Astrocyte (in vitro differentiated cells and primary cell): ENCODE measurements at regions not wholly inside any gene's neighbourhood (a gene's known extent, or its start where the extent isn't known, plus 50 kb on each side); places are given as distances from the start of the nearest gene placed in this dataset.

ENCODE experiments used
- EZH2 ChIP-seq: IDR thresholded peaks from 2 replicates; pipeline ENCODE4 v1.6.1; 2012; ENCODE audit warnings: mild to moderate bottlenecking, low read length, inconsistent platforms; ENCODE audit not compliant: insufficient read depth
- TF ChIP-seq, protein P1 (sequence below): IDR thresholded peaks from 2 replicates; pipeline ENCODE4 v1.5.1; 2011; ENCODE audit warnings: low read depth, mild to moderate bottlenecking, inconsistent platforms, low read length, moderate library complexity; ENCODE audit not compliant: insufficient read depth

DNA sequence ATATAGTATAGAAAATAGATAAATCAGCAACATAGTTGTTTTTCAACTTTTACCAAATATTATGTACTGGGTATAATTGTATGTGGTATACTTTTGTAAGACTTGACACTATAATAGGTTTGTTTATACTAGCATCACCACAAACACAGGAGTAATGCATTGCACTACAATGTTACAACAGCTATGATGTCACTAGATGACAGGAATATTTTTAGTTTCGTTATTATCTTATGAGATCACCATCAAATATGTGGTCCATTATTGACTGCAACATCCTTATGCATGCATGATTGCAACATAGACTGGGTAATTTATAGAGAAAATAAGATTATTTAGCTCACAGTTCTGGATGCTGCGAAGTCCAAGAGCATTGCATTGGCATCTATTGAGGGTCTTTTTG lies 678.4 kb upstream of the ZNF804A start:
- TF ChIP-seq, protein P1, sequence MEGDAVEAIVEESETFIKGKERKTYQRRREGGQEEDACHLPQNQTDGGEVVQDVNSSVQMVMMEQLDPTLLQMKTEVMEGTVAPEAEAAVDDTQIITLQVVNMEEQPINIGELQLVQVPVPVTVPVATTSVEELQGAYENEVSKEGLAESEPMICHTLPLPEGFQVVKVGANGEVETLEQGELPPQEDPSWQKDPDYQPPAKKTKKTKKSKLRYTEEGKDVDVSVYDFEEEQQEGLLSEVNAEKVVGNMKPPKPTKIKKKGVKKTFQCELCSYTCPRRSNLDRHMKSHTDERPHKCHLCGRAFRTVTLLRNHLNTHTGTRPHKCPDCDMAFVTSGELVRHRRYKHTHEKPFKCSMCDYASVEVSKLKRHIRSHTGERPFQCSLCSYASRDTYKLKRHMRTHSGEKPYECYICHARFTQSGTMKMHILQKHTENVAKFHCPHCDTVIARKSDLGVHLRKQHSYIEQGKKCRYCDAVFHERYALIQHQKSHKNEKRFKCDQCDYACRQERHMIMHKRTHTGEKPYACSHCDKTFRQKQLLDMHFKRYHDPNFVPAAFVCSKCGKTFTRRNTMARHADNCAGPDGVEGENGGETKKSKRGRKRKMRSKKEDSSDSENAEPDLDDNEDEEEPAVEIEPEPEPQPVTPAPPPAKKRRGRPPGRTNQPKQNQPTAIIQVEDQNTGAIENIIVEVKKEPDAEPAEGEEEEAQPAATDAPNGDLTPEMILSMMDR = no peak
- TF ChIP-seq EZH2 = no peak
